ENCODE measurements at regions not wholly inside any gene's neighbourhood (a gene's known extent, or its start where the extent isn't known, plus 50 kb on each side); places are given as distances from the start of the nearest gene placed in this dataset.

GRCh38 chr10:114723361-114723760 is 65.3 kb upstream of the ABLIM1 start:
- no peak for DNase-seq (ENCODE audit: low spot score)
- Histone ChIP-seq H3K79me2 (no peaks in the 10 kb centered on the region), H3K4me3 (no peak overlapping the region), H4K20me1 (ENCODE audit: insufficient read depth, poor library complexity, severe bottlenecking) (no peaks in the 10 kb centered on the region), H3K4me1 (ENCODE audit: insufficient read depth) (no peaks in the 10 kb centered on the region), H3K9me2 (replicated peaks; ENCODE audit: insufficient read depth) (no peaks in the 10 kb centered on the region), H2AFZ (no peak overlapping the region), H3K9me3 (ENCODE audit: low read depth) (no peaks in the 10 kb centered on the region), H3K27ac (no peak overlapping the region), H3K36me3 (replicated peaks; ENCODE audit: insufficient read depth, low read depth) (no peaks in the 10 kb centered on the region), H3K4me2 (no peak overlapping the region), H3K27me3 (no peaks in the 10 kb centered on the region)
- WGBS (ENCODE audit: low lambda C conversion rate, missing lambda C conversion rate) = 91% methylated on average over 1 of the region's 1 CpG
- TF ChIP-seq EZH2phosphoT487 (IDR thresholded peaks at IDR 0.05; ENCODE audit: low read depth, severe bottlenecking, unreplicated experiment) (no peak), CTCF (IDR thresholded peaks at IDR 0.05; ENCODE audit: poor library complexity) (no peak), EZH2 (IDR thresholded peaks at IDR 0.05; ENCODE audit: borderline replicate concordance) (no peak)

GRCh38 chr10:114723991-114724715 is 66.1 kb upstream of the ABLIM1 start:
- Histone ChIP-seq H2AFZ (no peak overlapping the region), H3K4me3 (no peak overlapping the region), H4K20me1 (ENCODE audit: insufficient read depth, poor library complexity, severe bottlenecking) (no peaks in the 10 kb centered on the region), H3K9me2 (replicated peaks; ENCODE audit: insufficient read depth) (no peaks in the 10 kb centered on the region), H3K27ac (no peak overlapping the region), H3K79me2 (no peaks in the 10 kb centered on the region), H3K36me3 (replicated peaks; ENCODE audit: insufficient read depth, low read depth) (no peaks in the 10 kb centered on the region), H3K27me3 (no peaks in the 10 kb centered on the region), H3K4me2 (no peak overlapping the region), H3K9me3 (ENCODE audit: low read depth) (no peaks in the 10 kb centered on the region), H3K4me1 (ENCODE audit: insufficient read depth) (no peaks in the 10 kb centered on the region)
- TF ChIP-seq EZH2 (IDR thresholded peaks at IDR 0.05; ENCODE audit: borderline replicate concordance) (no peak), CTCF (IDR thresholded peaks at IDR 0.05; ENCODE audit: poor library complexity) (no peak), EZH2phosphoT487 (IDR thresholded peaks at IDR 0.05; ENCODE audit: low read depth, severe bottlenecking, unreplicated experiment) (no peak)
- 91% methylated on average over 3 of the region's 3 CpGs for WGBS (ENCODE audit: low lambda C conversion rate, missing lambda C conversion rate)
- no peak for DNase-seq (ENCODE audit: low spot score)

- H3K4me2 ChIP-seq = no peak overlapping the region
- no peak overlapping the region for H3K27ac ChIP-seq
- no peak overlapping the region for H3K4me3 ChIP-seq
Measured at GRCh38 chr10:114724716-114725106, 66.6 kb upstream of the ABLIM1 start.

More at GRCh38 chr10:114724716-114725106, 66.6 kb upstream of the ABLIM1 start:
- 93% methylated on average over 3 of the region's 3 CpGs for WGBS (ENCODE audit: low lambda C conversion rate, missing lambda C conversion rate)
- no peaks in the 10 kb centered on the region for H3K79me2 ChIP-seq
- H3K36me3 ChIP-seq (replicated peaks; ENCODE audit: insufficient read depth, low read depth) = no peaks in the 10 kb centered on the region
- H4K20me1 ChIP-seq (ENCODE audit: insufficient read depth, poor library complexity, severe bottlenecking) = no peaks in the 10 kb centered on the region
- no peaks in the 10 kb centered on the region for H3K4me1 ChIP-seq (ENCODE audit: insufficient read depth)
- H3K9me2 ChIP-seq (replicated peaks; ENCODE audit: insufficient read depth) = no peaks in the 10 kb centered on the region
- DNase-seq (ENCODE audit: low spot score) = no peak
- H3K27me3 ChIP-seq = no peaks in the 10 kb centered on the region
- H3K9me3 ChIP-seq (ENCODE audit: low read depth) = no peaks in the 10 kb centered on the region
- TF ChIP-seq CTCF (IDR thresholded peaks at IDR 0.05; ENCODE audit: poor library complexity) (no peak), EZH2 (IDR thresholded peaks at IDR 0.05; ENCODE audit: borderline replicate concordance) (no peak), EZH2phosphoT487 (IDR thresholded peaks at IDR 0.05; ENCODE audit: low read depth, severe bottlenecking, unreplicated experiment) (no peak)
- H2AFZ ChIP-seq = no peak overlapping the region
